Thyroid gland (tissue), 4 donors: ENCODE measurements at regions not wholly inside any gene's neighbourhood (a gene's known extent, or its start where the extent isn't known, plus 50 kb on each side); places are given as distances from the start of the nearest gene placed in this dataset.

Source experiments
- POLR2A ChIP-seq, 2 donors: fragments of 450-650 bp; IDR thresholded peaks; one replicate each; pipeline ENCODE4 v1.6.1; 2017; ENCODE audit warnings: antibody characterized with exemption in 2 of 2, mild to moderate bottlenecking in 2 of 2, moderate library complexity in 1 of 2
- TF ChIP-seq, protein P1 (sequence below), 6 experiments: fragments of 200-600 bp in 3 of 6; fragments of 450-650 bp in 3 of 6; sonication (generic) in 3 of 6; IDR thresholded peaks; one replicate each; pipeline ENCODE4 v1.5.1; 2016 to 2019; ENCODE audit warnings: antibody characterized with exemption in 6 of 6, mild to moderate bottlenecking in 2 of 6, inconsistent platforms in 1 of 6, moderate library complexity in 1 of 6

DNA sequence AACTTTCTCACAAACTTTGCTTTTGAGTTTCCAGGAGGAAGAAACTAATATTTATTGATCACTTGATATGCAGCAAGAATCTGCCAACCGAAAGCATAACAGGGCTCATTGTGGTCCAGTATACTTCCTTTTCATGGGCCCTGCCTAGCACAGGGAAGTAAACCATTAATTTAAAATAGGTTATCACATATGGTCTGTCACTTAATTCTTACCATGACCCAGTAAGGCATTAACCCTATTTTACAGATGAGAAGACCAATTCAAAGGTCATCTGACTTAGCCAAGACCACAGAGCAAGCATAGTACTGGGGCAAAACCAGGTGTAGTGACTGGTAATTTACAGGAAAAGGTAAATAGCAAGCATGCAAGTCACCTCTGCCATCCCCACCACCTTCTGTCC is 336.9 kb upstream of the DMAC1 start:
- TF ChIP-seq, protein P1, sequence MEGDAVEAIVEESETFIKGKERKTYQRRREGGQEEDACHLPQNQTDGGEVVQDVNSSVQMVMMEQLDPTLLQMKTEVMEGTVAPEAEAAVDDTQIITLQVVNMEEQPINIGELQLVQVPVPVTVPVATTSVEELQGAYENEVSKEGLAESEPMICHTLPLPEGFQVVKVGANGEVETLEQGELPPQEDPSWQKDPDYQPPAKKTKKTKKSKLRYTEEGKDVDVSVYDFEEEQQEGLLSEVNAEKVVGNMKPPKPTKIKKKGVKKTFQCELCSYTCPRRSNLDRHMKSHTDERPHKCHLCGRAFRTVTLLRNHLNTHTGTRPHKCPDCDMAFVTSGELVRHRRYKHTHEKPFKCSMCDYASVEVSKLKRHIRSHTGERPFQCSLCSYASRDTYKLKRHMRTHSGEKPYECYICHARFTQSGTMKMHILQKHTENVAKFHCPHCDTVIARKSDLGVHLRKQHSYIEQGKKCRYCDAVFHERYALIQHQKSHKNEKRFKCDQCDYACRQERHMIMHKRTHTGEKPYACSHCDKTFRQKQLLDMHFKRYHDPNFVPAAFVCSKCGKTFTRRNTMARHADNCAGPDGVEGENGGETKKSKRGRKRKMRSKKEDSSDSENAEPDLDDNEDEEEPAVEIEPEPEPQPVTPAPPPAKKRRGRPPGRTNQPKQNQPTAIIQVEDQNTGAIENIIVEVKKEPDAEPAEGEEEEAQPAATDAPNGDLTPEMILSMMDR (IDR thresholded peaks at IDR 0.05), result no peak
- no peak for TF ChIP-seq POLR2A (IDR thresholded peaks at IDR 0.05)
